RWPE2 (cell line): ENCODE measurements at regions not wholly inside any gene's neighbourhood (a gene's known extent, or its start where the extent isn't known, plus 50 kb on each side); places are given as distances from the start of the nearest gene placed in this dataset.

ENCODE experiments used
- ATAC-seq: fragments of 200-7000 bp; cut with Tn5 transposase; 3 replicates; pipeline ENCODE4 v1.9.1; 2021; ENCODE audit warnings: low read depth
- DNase-seq: peaks from one replicate; pipeline ENCODE4 v3.0.0-alpha.2; 2020; ENCODE audit warnings: low spot score
- H3K27ac ChIP-seq: fragments of 450-650 bp; 2 replicates; pipeline ENCODE4 v1.5.1; 2017; ENCODE audit warnings: mild to moderate bottlenecking; ENCODE audit not compliant: poor library complexity, severe bottlenecking
- H3K27me3 ChIP-seq: fragments of 250-450 bp; sonication (Bioruptor Pico); 2 replicates; pipeline ENCODE4 v1.5.1; 2021; ENCODE audit warnings: mild to moderate bottlenecking, moderate library complexity; ENCODE audit not compliant: insufficient read depth, poor library complexity, severe bottlenecking
- H3K36me3 ChIP-seq: fragments of 250-450 bp; sonication (Bioruptor Pico); 2 replicates; pipeline ENCODE4 v1.5.1; 2020; ENCODE audit warnings: low read depth, mild to moderate bottlenecking, moderate library complexity
- H3K4me1 ChIP-seq: fragments of 250-450 bp; sonication (Bioruptor Pico); 2 replicates; pipeline ENCODE4 v1.5.1; 2021; ENCODE audit warnings: mild to moderate bottlenecking, moderate library complexity; ENCODE audit not compliant: insufficient read depth, poor library complexity, severe bottlenecking
- H3K4me3 ChIP-seq: fragments of 250-450 bp; sonication (Bioruptor Pico); 2 replicates; pipeline ENCODE4 v1.5.1; 2021; ENCODE audit warnings: mild to moderate bottlenecking, moderate library complexity; ENCODE audit not compliant: severe bottlenecking
- H3K9me3 ChIP-seq: fragments of 250-450 bp; sonication (Bioruptor Pico); 2 replicates; pipeline ENCODE4 v1.5.1; 2021; ENCODE audit warnings: mild to moderate bottlenecking, moderate library complexity; ENCODE audit not compliant: severe bottlenecking
- CTCF ChIP-seq: fragments of 450-650 bp; IDR thresholded peaks from one replicate; pipeline ENCODE4 v1.5.1; 2017; ENCODE audit warnings: mild to moderate bottlenecking, moderate library complexity; ENCODE audit not compliant: poor library complexity, severe bottlenecking

DNA sequence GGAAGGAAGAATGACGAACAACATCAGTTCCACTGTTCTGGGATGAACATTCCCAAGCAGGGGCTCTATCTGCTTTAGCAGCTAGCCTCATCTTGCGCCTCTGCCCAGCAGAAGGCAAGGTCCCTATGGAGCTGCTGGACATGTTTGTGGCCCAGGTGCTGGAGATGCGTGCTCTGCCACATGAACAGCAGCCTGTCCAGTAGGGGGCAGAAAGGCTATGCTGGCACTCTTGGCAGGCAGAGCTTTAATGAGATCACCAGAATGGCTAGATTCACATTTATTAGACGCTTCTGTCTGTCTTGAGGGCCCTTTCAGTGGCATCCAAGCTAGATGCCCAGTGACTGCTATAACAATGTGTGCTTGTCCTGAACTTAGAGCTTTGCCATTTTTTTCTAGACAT lies 1826.0 kb downstream of the STIM2 start:
- no peak for ATAC-seq
- Histone ChIP-seq H3K9me3 (no peaks in the 10 kb centered on the region), H3K27me3 (peaks cover 3% of the 10 kb centered on the region), H3K36me3 (no peaks in the 10 kb centered on the region), H3K27ac (no peak overlapping the region), H3K4me1 (no peaks in the 10 kb centered on the region), H3K4me3 (no peak overlapping the region)
- peak; percentile 42 for TF ChIP-seq CTCF
- DNase-seq, result peak; percentile 15

DNA sequence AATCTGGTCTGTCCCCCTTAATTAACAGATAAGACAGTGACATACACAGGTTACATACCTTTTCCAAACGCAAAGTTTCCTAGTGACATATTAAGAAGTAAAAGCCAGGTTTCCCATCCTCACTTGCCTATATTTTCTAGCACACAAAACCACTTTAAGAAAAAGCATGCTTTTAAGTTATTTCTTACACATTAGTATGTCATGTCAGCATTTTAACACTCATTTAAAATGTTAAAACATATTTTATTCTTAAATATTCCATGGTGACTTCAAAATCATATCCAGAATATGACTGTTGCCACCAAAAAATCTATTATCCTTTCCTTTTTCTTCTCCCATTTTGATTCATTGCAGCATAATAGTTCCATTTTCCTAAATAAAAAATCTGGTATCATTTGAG lies 1830.2 kb downstream of the STIM2 start:
- Histone ChIP-seq H3K4me1 (no peaks in the 10 kb centered on the region), H3K27me3 (no peaks in the 10 kb centered on the region), H3K9me3 (no peaks in the 10 kb centered on the region), H3K27ac (no peak overlapping the region), H3K4me3 (no peak overlapping the region), H3K36me3 (no peaks in the 10 kb centered on the region)
- ATAC-seq (no peak), DNase-seq (no peak)
- no peak for TF ChIP-seq CTCF

- Histone ChIP-seq H3K4me1 (no peaks in the 10 kb centered on the region), H3K36me3 (no peaks in the 10 kb centered on the region), H3K9me3 (no peaks in the 10 kb centered on the region), H3K4me3 (no peak overlapping the region), H3K27ac (no peak overlapping the region), H3K27me3 (no peaks in the 10 kb centered on the region)
- ATAC-seq, result no peak
- TF ChIP-seq CTCF, result no peak
- DNase-seq, result no peak
Measured at GRCh38 chr4:28702571-28702970, 1841.9 kb downstream of the STIM2 start.

- no peaks in the 10 kb centered on the region for H3K9me3 ChIP-seq
- ATAC-seq (no peak), DNase-seq (no peak)
- no peak overlapping the region for H3K27ac ChIP-seq
- no peak overlapping the region for H3K4me3 ChIP-seq
- TF ChIP-seq CTCF, result no peak
- H3K4me1 ChIP-seq, result no peaks in the 10 kb centered on the region
- no peaks in the 10 kb centered on the region for H3K36me3 ChIP-seq
- H3K27me3 ChIP-seq, result no peaks in the 10 kb centered on the region
Measured at GRCh38 chr4:28709891-28710290, 1849.2 kb downstream of the STIM2 start.

DNA sequence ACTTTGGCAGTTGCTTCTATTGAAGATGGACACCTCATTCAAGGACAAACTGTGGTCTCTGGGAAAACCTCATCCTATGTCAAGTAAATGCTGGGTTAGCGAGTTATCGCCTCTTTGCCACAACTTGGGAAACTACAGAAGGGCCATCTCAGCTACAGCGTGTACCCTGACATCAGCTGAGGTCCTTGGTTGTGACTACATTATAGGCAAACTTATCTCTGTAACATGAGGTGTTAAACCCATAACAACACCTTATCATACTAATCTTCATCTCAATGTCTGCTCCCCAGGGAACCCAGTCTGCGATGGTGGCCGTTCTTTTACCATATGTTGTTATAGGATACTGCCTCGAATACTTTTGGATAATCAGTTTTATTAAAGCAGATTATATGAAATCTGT lies 1862.7 kb downstream of the STIM2 start:
- Histone ChIP-seq H3K4me3 (no peak overlapping the region), H3K36me3 (no peaks in the 10 kb centered on the region), H3K4me1 (no peaks in the 10 kb centered on the region), H3K27ac (no peak overlapping the region), H3K9me3 (no peaks in the 10 kb centered on the region), H3K27me3 (no peaks in the 10 kb centered on the region)
- no peak for TF ChIP-seq CTCF
- no peak for ATAC-seq
- DNase-seq, result no peak
